Fibroblast of upper back skin (primary cell): ENCODE measurements at regions not wholly inside any gene's neighbourhood (a gene's known extent, or its start where the extent isn't known, plus 50 kb on each side); places are given as distances from the start of the nearest gene placed in this dataset.

ENCODE experiments used
- DNase-seq: peaks from one replicate; pipeline ENCODE4 v3.0.0-alpha.2; 2013

DNA sequence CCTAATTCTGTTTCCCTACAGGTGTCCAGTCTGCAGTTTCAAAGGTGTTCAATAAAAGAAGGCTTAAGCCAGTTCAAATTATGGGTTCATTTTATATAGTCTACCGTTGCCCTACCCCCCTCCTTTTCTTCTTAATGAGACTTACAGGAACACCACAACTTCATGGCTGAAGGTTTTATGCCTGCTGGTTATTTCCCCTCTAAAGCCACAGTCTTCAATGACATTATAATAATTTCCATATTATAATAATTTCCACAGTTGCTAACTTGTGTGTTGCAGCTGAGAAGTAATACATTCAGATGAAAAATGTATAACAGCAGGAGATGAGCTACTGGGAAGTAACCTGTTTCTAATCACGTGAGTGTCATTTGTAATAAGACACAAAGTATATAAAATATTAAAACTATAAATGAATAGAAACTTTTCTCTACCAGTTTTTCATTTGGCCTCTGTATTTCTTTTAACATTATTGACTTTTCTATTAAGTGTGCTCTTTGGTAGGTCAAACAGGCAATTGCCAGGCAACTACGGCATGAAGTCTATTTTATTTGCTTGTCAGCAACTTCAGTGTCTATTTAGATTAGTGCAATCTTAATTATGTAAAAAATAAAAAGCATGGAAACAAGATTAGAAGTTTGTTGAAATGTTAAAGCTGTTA lies 120.5 kb upstream of the HMHB1 start:
- DNase-seq, result no peak

DNA sequence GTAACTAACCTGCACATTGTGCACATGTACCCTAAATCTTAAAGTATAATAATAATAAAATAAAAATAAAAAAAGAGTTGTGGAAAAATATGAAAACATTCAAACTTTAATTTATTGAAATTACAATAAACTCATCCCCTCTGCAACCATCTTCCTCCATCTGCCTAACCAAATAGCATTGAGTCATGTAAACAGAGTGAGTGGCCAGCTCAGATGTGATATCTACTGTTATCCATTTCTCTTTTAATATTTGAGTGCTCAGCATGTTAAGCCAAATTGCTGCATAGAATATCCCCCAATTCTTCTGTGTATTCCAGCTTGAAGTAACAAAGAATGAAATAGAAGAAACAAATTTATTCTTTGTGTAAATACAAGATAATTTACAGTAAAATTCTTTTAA lies 124.4 kb upstream of the HMHB1 start:
- DNase-seq, result no peak

DNA sequence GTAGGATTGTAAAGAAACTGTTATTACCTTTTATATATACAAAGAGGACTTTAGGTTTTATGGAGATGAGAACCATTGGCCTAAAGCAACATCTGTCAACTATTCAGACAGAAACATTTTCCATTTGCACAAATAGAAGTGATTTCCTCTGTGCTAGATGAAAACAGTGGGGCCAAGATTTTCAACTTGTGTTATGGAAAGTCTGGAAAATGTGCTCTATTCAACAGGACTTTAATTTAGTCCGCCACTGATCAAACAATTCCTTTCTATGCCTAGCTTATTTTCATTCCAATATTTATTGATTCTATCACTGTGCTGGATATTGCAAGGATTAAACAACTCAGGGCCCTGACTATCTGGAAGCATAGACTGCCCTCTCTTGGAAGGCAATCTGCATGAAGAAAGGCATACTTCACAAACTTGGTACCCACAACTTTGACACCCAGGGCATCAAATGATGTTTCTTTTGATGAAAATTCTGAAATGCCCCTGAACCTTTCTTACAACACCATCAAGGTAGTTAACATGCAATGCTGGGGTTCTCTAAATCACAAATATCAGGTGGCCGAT lies 126.6 kb upstream of the HMHB1 start:
- DNase-seq, result no peak

DNA sequence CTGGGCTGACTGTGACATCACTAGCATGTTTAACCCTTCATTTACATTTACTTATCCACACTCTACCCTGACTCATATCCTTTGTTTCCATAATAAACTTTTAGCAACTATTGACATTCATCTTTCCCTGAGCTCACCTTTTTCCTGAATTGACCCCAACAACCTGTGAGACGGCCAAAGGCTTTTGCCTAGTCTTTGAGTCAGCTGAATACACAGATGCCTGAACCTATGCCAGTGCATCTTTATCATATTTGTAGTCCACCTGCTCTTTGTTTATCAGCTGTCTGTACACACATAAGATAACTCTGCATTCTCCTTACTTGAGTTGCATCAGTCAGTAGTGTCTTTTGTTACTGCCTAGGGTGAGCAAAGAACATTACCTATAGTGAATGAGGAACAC lies 128.5 kb upstream of the HMHB1 start:
- DNase-seq, result no peak

DNA sequence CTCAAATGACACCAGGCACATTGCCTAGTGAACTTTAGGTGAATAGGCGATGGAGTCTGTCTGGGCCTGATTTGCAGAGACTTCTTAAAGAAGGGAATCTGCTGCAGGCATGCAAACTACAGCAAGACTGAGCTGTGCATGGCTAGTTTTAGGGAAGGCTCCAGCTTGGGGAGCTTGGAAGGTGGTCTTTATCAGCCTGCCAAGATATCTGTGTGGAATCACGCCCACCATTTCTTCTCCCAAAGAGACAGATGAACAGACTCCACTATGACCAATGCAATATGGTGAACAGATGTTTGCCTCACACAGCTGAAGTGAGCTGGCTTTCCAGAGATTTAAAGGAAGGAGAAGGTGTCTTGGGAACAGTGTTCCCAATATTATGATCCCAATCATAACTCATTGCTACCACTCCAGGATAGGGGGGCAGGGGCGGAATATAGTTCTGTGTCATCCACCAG lies 129.0 kb upstream of the HMHB1 start:
- DNase-seq, result peak; percentile 61

DNA sequence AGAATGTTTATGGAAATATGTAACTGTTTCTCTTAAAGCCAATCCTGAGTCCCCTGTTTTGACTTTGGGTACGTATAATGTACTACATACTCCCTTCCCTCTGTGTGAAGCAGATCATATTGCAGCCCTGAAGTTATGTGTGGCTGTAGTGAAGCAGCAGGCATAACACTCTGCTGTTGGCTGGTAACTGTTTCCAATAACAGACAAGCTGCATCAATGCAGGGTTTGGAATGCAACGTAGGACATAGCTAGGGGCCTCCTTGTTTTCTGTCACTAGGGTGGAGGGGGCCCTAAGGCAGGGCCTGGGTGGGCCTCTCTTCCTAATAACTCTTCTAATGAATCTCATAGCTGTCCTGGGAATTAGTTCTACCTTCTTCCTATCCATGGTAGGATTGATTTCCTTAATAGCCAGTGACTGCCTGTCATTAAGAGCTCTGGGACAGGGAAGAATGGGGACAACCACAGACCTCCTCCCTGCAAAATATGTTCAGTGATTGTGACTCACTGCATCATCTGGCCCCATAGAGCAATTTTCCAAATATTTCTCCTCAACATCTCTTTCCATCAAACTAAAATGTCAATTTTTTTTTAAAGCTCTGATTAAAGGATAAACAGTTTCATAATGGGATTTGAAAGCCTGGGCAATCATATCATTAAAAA lies 129.6 kb upstream of the HMHB1 start:
- DNase-seq, result peak; percentile 49

DNA sequence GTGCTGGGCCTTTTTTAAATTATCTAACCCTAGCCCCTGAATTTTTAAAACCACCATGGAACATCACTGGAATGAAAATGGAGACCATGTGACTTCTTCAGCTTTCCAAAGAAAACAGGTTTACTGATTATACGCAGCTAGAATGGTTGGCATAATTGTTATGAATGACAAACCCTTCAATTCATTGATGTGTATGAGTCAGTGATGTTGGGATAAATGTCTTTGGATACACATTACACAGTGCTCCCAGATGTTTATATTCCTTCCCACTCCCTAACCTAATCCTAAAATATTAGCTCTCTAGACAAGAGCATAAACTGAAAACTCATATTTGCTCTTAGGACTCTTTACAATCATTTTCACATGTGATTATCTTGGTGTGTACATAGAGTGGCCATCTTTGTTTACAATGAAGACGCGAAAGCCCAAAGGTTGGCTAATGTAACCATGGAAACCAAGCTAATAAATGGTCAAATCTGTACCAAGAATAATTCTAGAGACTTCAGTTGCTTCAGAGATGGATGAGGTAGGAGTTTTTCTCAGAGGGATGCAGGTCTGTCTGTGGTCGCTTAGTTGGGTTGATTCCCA lies 131.2 kb upstream of the HMHB1 start:
- DNase-seq, result no peak

DNA sequence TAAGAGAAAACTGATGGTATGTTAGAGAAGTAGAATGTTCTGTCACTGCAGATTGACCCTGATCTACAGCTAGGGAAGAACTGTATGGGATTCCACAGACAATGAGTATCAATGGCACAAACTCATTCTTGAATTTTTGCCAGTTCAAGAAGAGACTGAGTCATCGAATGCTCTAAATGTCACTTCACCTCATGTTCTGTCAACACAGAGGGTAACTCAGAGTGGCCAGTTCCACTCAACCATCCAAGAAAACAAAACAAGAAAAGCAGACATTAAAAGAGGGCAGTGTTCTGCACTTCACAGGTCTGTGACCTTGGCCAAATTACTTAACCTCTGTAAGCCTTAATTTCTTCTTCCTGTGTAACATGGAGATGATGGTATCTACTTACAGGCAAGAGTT lies 132.2 kb upstream of the HMHB1 start:
- peak; percentile 66 for DNase-seq

DNA sequence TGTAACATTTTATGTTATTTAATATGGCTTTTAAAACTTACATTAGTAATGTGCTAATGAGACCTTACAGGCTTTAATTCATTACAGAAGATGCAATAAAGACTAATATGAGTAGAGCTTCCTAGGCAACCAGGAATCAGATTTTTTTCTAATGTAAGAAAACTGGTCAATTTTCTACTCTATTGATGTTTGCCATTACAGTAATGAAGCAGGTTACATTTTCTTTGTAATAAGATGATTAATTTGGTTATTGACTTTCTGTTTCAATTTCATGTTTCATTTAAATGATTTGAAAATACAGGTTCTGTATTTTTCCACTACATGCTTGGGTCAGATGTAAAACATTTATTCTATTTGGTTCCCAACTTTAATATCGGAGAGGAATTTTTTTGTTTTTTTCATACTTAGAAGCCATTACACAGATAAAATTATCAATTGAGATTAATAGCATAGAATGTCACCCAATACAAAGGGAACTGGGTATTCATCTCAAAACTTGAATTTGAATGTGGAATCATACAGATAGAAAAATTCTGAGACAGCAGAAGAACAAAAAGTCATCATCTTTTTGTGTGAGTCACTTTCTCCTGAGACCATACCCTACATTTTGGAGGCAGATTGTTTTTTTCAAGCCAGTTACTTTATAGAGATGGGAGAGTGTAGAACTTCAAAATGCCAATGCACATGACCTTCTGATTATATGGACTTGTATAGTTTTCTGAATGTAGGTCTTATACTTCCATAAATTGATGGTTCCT lies 133.6 kb upstream of the HMHB1 start:
- DNase-seq, result no peak

DNA sequence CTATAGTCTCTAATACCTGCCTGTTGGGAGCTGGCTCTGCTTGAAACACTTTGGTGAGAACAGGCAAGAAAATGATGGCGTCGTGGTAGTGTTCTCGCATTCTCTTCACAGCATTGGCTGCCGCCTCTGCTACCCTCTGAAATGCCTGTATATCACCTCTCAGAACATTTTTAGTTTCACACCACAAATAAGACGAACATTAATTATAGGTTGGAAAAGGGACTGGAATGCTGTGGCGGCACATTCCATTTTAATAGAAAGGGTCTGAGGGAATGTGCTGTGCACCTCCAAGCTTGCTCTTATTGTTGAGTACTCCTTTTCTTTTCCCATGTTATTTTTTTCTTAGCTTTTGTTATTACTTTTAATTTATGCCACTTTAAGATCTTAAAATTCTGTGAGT lies 134.6 kb upstream of the HMHB1 start:
- no peak for DNase-seq

DNA sequence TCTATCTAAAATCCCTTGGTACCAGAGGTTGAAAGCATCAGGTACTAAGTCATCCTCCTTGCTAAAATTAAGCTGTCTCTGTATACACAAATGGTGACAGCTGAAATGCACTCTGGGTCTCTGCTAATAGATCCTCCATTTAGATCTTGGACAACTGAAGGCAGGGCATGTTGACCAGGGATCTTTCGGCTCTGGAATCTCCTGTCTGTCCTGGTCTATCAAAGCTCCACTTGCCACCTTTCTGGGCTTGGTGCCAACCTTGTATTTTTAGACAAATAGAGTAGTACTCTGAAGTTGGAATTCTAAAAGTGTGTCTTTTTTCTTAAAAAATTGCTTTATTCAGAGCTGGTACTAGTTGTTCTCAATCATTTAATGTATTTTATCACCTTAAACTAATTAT lies 135.2 kb upstream of the HMHB1 start:
- DNase-seq, result no peak

DNA sequence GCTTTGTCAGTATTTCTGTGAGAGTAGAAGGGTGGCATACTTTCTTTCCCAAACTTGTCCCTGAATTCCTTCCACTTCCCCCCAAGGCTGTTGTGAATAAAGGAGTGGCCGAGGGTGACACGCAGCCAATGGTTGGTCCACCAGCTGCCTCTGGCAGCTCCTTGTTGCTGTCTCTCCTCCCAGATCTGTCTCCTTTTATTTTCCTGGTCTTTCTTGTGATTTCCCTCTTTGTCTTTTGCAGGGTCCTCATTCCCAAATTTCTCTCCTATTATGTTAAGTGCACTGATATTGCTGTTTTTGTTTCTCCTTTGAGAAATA lies 137.5 kb upstream of the HMHB1 start:
- no peak for DNase-seq

DNA sequence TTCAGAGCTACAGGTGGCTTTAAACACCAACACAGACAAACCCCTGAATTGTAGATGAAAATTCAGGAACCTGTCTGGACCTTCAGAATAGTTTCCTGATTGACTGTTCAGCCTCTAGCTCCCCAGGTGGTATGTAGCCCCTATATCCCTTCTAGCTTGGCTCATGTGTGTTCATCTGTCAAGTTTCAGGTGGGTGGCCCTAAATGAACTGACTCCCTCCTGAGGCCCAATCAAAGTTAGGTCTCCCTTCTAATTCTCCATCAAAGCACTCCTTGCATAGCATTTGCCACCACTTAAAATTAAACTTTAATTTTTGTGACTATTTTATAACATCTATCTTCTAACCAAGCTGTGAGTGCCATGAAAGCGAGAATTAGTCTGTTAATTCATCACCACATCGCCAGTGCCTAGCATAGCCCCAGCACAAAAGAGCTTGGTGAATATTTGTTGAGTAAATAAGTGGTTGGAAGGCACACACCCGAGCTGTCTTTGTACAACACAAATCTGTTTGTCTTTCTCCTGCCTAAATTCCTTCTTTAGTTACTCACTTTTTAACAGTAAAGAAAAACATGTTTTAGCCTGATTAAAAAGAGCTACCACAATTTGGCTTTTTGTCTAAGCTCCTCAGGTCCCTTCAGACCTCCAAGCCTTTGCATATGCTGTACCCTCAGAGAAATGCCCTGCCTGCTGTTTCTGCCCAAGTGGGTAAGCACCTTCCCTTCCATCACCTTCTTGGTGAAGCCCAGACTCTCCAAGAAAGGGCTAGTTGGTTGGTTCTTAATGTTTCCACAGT lies 138.1 kb upstream of the HMHB1 start:
- no peak for DNase-seq

DNA sequence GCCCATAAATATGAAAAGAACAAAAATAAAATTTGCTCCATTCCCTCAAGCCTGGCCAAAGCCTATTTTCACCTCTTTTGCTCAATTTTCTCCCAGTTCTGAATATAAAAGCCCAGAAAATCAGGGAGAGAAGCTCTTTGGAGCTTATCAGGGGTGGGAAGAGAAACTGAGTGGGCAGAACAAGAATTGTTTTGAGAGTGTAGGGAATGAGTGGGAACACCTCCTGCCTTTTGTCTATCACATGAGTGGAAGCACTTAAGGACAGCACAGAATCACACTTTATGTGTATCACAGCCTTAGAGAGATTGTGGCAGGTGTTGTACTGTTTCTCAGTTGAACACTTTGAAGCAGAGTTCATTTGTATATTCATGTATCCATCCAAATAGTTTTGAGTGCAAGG lies 139.2 kb upstream of the HMHB1 start:
- no peak for DNase-seq

DNA sequence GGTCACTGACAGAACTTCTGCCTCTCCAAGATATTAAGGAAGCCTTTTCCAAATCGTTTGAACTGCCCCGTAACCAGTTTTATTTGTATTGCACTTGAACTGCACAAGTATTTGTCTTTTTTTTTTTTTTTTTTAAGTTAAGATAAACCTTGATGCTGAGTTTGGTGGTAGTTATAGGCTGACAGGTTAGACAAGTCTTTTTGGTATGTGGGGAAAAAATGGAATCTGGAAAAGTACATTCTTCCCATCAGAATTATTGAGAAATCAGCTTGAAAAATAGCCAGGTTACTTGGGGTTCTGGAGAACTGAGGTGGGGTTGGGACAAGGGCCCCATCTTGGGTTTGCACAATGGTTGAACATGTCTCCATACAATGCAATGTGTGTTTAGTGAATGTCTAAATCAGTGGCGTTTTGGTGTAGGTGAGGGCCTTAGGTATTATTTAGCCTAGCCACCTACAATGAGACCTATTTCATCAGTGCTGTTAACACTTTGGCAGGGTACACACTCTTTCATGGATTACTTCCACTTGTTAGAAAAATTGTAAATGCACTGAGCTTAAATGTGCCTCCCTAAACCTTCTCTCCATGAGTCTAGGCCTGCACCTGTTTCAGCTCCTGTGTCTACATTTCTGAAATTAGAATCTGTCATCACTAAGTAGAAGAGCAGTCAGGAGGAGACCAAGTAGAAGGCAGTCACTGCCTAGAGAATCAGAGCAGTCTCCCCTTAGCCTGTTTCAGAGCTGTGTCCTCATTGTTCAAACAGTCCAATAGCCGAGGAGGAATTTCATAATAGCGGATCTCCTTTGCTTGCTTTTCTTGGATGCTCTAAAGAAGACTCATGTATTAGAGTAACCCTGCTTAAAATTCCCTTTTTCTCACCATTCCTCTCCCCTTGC lies 140.0 kb upstream of the HMHB1 start:
- no peak for DNase-seq

DNA sequence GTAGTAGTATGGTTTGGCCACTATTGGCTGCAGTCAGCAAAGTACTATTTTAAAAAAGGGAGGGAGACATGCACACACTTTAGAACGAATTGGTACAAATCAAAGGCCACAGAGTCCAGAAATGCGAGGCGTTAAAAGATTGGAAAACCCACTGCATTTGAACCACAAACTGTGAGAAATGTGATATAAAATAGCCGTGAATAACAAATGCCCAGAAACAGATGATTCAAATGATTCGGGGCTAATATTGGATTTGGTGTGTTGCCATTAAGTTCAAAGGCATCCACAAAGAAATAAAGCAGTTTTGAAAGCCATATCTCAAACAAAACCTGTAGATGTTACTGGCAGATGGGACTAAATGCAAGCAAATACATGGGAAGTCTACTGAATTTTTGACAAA lies 140.9 kb upstream of the HMHB1 start:
- DNase-seq, result no peak

DNA sequence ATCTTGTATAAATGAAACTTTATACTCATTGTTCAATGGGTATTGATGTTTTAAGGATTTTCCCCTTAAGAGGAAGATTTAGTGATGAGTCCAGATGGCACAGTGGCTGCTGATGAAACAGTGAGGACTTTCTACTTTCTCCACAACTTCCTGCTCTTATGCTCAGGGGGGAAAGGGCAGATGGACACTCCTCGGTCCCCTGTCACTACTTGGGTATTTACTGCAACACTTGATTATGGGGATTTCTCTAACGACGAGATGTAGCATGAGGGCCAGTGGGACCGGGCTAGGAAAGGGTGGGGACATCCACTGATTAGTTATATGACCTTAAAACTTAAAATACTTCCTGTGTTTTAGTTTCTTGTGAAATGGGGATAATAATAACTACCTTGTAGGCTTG lies 146.1 kb upstream of the HMHB1 start:
- DNase-seq, result no peak

DNA sequence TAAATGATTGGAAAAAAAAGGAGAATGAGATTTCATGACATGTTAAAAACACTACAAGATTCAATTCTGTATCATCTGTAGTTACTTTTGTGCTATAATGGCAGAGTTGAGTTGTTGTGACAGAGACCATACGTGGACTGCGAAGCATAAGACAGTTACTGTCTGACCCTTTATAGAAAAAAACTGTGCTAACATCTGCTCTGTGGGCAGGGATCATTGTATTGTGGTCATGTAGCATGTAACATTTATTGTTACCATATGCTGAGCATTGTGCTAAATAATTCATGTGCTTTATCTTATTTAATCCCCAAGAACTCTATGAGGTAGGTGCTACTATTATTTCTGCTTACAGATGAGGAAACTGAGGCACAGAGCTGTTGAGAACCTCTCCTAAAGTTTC lies 147.3 kb upstream of the HMHB1 start:
- DNase-seq, result peak; percentile 67

DNA sequence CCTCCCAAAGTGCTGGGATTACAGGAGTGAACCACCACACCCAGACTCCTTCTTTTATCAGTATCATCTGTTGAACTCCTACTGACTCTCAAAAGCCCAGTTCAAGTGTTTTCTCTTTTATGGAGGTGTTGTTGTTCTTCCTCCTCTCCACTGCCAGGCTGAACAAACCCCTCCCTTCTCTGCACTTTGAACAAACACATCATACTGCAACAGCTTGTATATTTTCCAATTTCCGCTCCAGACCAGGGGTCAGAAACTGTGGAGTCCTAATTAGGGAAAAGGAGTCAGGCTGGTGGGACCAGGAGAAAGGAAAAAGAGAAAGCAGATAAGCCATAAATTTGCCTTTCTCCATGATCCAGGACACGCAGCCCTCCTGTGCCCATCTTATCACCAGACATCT lies 148.1 kb upstream of the HMHB1 start:
- DNase-seq, result no peak

DNA sequence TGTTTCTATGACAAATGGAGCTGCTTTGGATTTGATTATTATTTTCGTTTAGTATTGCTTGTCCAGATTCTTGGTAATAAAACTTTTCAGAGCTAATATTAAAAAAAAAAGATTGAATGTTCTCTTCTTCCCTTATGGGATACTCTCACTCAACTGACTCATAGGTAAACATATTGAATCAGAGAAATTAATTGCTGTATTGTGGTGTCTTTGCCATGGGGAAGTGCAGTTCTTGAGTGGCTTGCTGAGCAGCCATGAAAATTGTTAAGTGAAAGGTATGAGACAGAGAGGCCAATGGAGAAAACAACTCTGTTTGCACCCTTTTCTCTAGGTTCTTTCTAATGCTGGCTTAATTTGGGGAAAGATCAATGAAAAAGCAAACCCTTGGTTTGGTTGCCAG lies 149.9 kb upstream of the HMHB1 start:
- no peak for DNase-seq

DNA sequence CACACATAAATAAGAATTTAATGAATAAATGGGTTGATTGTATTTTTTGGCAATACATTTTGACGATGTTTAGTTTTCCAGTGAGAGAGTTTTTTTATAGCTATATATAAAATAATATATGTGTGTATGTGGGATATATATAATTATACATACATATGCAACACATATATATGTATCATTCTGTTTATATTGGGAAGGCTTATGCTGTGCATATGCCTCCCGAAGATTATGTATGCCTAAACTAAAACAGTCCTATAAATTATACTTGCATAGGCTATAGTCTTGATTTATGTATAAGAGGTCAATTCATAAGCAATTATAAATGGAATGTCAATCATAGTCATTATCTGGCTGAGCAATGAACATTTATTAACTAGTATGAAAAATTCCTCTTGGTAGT lies 151.3 kb upstream of the HMHB1 start:
- DNase-seq, result no peak
